Transverse colon (tissue), 4 donors: ENCODE measurements at regions not wholly inside any gene's neighbourhood (a gene's known extent, or its start where the extent isn't known, plus 50 kb on each side); places are given as distances from the start of the nearest gene placed in this dataset.

Experiments
- DNase-seq: peaks from one replicate; pipeline ENCODE4 v3.0.0-alpha.2; 2019
- H3K27ac ChIP-seq, 4 donors: fragments of 200-600 bp; sonication (generic); 2 replicates each; pipeline ENCODE4 v1.5.1; 2016 to 2018; ENCODE audit warnings: inconsistent platforms in 4 of 4
- H3K27me3 ChIP-seq: fragments of 200-600 bp; sonication (generic); 2 replicates; pipeline ENCODE4 v1.5.1; 2017; ENCODE audit warnings: inconsistent platforms
- H3K36me3 ChIP-seq, 4 donors: fragments of 200-600 bp; sonication (generic); 2 replicates each; pipeline ENCODE4 v1.5.1; 2017 to 2019; ENCODE audit warnings: inconsistent platforms in 4 of 4
- H3K4me1 ChIP-seq, 4 donors: fragments of 200-600 bp; sonication (generic); 2 replicates each; pipeline ENCODE4 v1.5.1; 2017 to 2020; ENCODE audit warnings: inconsistent platforms in 4 of 4
- H3K4me3 ChIP-seq, 4 donors: fragments of 200-600 bp; sonication (generic); 1 replicate in 1 of 4; 2 replicates in 3 of 4; pipeline versions ENCODE4 v1.5.1 to v1.6.1; 2017 to 2019; ENCODE audit warnings: inconsistent platforms in 4 of 4
- H3K9me3 ChIP-seq, 2 donors: fragments of 200-600 bp; sonication (generic); 2 replicates each; pipeline ENCODE4 v1.5.1; 2017 to 2019; ENCODE audit warnings: inconsistent platforms in 2 of 2
- EP300 ChIP-seq: sonication (generic); formaldehyde crosslinking; IDR thresholded peaks from one replicate; pipeline ENCODE4 v1.6.1; 2017; ENCODE audit warnings: antibody characterized with exemption, low read depth
- POLR2A ChIP-seq: fragments of 450-650 bp; IDR thresholded peaks from one replicate; pipeline ENCODE4 v1.6.1; 2016; ENCODE audit warnings: antibody characterized with exemption, mild to moderate bottlenecking, moderate library complexity
- POLR2AphosphoS5 ChIP-seq, 3 donors: sonication (generic); formaldehyde crosslinking; IDR thresholded peaks; one replicate each; pipeline ENCODE4 v1.6.1; 2016; ENCODE audit warnings: antibody characterized with exemption in 3 of 3
- WGBS, 2 donors: methylation state at CpG; one replicate each; pipeline ENCODE4 v1.1.5; 2018; ENCODE audit warnings: low coverage in 1 of 2; 5-methylcytosine and 5-hydroxymethylcytosine counted together
- in situ Hi-C, 4 donors: fragments of 200-750 bp; cut with MboI; loops; one replicate each; pipeline versions ENCODE4 v1.15.0 to v1.15.1; 2017; ENCODE audit warnings: low sequenced_read_pairs in 3 of 4, low pct_ligation_motif_present in 1 of 4, low pct_unique_long_range_greater_than_20kb in 1 of 4
- intact Hi-C: fragments of 100-400 bp; cut with DNase I; formaldehyde crosslinking; loops from one replicate; pipeline ENCODE4 v1.15.1; 2023; ENCODE audit warnings: low total_unique reads
- TF ChIP-seq, protein P1 (sequence below), 5 experiments: fragments of 200-600 bp in 3 of 5; fragments of 450-650 bp in 2 of 5; sonication (generic) in 3 of 5; IDR thresholded peaks; 1 replicate in 2 of 5; 2 replicates in 3 of 5; pipeline ENCODE4 v1.5.1; 2016 to 2017; ENCODE audit warnings: antibody characterized with exemption in 5 of 5, inconsistent platforms in 3 of 5, mild to moderate bottlenecking in 2 of 5, moderate library complexity in 1 of 5

DNA sequence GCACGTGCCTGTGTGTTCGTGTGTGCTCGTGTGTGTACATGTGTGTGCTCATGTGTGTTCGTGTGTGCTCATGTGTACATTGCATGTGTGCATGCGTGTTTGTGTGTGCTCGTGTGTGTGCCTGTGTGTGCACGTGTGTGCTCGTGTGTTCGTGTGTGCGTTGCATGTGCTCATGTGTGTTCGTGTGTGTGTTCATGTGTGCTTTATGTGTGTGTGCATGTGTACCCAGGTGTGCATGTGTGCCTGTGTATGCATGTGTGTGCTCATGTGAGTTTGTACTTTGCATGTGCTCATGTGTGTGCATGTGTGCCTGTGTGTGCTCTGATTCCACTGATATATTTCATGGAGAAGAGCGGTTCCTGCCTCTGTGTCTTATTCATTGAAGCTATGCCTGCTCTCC is 265.5 kb downstream of the FOXL1 start:
- Histone ChIP-seq H3K4me1 (no peaks in the 10 kb centered on the region), H3K4me3 (no peak overlapping the region), H3K36me3 (no peaks in the 10 kb centered on the region), H3K27me3 (no peaks in the 10 kb centered on the region), H3K9me3 (no peaks in the 10 kb centered on the region), H3K27ac (no peak overlapping the region)
- in situ Hi-C loops (no loop called here), intact Hi-C loops (no loop called here)
- DNase-seq, result no peak
- WGBS, 2 donors, result 85 to 86% methylated on average over 5 to 12 of the region's 12 CpGs
- TF ChIP-seq POLR2AphosphoS5 (IDR thresholded peaks at IDR 0.05) (no peak), POLR2A (no peak), EP300 (no peak)
- TF ChIP-seq, protein P1, sequence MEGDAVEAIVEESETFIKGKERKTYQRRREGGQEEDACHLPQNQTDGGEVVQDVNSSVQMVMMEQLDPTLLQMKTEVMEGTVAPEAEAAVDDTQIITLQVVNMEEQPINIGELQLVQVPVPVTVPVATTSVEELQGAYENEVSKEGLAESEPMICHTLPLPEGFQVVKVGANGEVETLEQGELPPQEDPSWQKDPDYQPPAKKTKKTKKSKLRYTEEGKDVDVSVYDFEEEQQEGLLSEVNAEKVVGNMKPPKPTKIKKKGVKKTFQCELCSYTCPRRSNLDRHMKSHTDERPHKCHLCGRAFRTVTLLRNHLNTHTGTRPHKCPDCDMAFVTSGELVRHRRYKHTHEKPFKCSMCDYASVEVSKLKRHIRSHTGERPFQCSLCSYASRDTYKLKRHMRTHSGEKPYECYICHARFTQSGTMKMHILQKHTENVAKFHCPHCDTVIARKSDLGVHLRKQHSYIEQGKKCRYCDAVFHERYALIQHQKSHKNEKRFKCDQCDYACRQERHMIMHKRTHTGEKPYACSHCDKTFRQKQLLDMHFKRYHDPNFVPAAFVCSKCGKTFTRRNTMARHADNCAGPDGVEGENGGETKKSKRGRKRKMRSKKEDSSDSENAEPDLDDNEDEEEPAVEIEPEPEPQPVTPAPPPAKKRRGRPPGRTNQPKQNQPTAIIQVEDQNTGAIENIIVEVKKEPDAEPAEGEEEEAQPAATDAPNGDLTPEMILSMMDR (IDR thresholded peaks at IDR 0.05), result no peak

DNA sequence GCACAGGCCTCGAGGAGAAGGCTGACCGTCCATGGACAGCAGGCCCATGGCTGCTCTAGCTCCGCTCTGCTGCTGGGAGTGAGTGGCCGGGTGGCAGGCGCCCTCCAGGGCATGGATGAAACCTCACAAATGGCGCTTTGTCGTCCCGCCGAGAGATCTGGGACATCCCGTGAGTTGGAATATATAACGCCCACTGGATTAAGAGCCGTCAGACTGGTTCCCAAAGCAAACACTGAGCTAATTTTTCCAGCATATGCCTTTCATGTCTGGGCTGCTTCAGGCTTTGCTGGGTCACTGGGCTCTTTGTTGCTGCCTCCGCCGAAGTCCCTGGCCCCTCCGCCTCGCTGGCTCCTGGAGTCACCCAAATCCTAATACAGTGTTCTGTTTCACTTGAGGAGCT is 266.3 kb downstream of the FOXL1 start:
- Histone ChIP-seq H3K9me3 (no peaks in the 10 kb centered on the region), H3K4me1 (no peaks in the 10 kb centered on the region), H3K36me3 (no peaks in the 10 kb centered on the region), H3K27ac (no peak overlapping the region), H3K4me3 (no peak overlapping the region), H3K27me3 (no peaks in the 10 kb centered on the region)
- 64 to 100% methylated on average over 1 to 16 of the region's 16 CpGs for WGBS, 2 donors
- intact Hi-C loops (no loop called here), in situ Hi-C loops (no loop called here)
- TF ChIP-seq POLR2AphosphoS5 (IDR thresholded peaks at IDR 0.05) (no peak), EP300 (no peak), POLR2A (no peak)
- TF ChIP-seq, protein P1 (IDR thresholded peaks at IDR 0.05), result no peak
- no peak for DNase-seq

DNA sequence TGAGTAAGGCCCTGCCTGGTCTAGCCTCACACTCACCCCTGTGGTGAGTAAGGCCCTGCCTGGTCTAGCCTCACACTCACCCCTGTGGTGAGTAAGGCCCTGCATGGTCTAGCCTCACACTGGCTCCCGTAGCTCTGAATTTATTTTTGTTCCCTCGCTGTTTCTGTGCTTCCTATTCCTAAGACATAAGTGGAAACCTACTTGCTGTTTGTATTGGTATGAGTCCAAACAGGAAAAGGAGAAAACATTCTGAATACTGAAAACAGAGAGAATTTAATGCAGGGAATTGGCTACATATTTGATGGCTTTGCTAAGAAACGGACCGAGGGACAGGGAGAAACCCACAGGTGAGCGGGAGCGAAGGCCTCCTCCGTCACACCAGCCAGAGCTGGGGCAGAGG is 267.8 kb downstream of the FOXL1 start:
- H3K9me3 ChIP-seq, result no peaks in the 10 kb centered on the region
- DNase-seq, result no peak
- in situ Hi-C loops (no loop called here), intact Hi-C loops (no loop called here)
- H3K4me1 ChIP-seq, result no peaks in the 10 kb centered on the region
- 78 to 83% methylated on average over 4 to 7 of the region's 7 CpGs for WGBS, 2 donors
- H3K36me3 ChIP-seq, result no peaks in the 10 kb centered on the region
- TF ChIP-seq EP300, result no peak
- TF ChIP-seq POLR2A, result no peak
- TF ChIP-seq, protein P1 (IDR thresholded peaks at IDR 0.05), result no peak
- TF ChIP-seq POLR2AphosphoS5 (IDR thresholded peaks at IDR 0.05), result no peak
- no peak overlapping the region for H3K27ac ChIP-seq
- H3K27me3 ChIP-seq, result no peaks in the 10 kb centered on the region
- H3K4me3 ChIP-seq, result no peak overlapping the region

DNA sequence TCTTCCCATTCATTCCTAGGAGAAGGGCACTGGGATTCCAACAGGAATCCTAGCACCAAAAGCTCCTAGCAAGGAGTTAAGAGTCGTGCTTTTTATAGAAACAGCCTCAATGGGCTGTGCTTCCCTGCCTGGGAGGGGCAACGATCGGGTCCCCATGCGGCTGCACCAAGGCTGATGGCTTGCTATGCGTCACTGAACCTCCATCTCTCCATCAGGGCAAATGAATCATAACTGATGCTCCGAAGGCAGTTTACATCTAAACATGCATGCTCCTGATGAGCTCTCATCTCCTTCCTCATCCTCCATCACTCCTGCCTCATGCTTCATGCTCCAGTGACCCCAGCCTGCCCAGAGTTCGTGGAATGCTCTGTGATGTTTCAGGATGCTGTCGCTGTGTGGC is 270.5 kb downstream of the FOXL1 start:
- DNase-seq, result no peak
- no peaks in the 10 kb centered on the region for H3K9me3 ChIP-seq
- no peaks in the 10 kb centered on the region for H3K36me3 ChIP-seq
- no peak overlapping the region for H3K4me3 ChIP-seq
- intact Hi-C loops, result no loop called here
- no peak overlapping the region for H3K27ac ChIP-seq
- H3K4me1 ChIP-seq, result no peaks in the 10 kb centered on the region
- TF ChIP-seq, protein P1 (IDR thresholded peaks at IDR 0.05), result no peak
- TF ChIP-seq EP300 (no peak), POLR2A (no peak), POLR2AphosphoS5 (IDR thresholded peaks at IDR 0.05) (no peak)
- 57 to 60% methylated on average over 1 to 8 of the region's 8 CpGs for WGBS, 2 donors
- H3K27me3 ChIP-seq, result no peaks in the 10 kb centered on the region
- in situ Hi-C loops, result no loop called here
